ENCODE measurements at regions not wholly inside any gene's neighbourhood (a gene's known extent, or its start where the extent isn't known, plus 50 kb on each side); places are given as distances from the start of the nearest gene placed in this dataset.

- DNase-seq (no peak), ATAC-seq (ENCODE audit: low read depth) (no peak)
- Mint-ChIP-seq H3K36me3 (no peaks in the 10 kb centered on the region), H3K9me3 (no peaks in the 10 kb centered on the region), H3K27me3 (peaks cover 9% of the 10 kb centered on the region), H3K4me1 (no peaks in the 10 kb centered on the region), H3K4me3 (no peak overlapping the region), H3K27ac (no peak overlapping the region)
- POLR2A ChIA-PET, result no interaction called here
Measured at GRCh38 chr3:34185301-34185700, 386.9 kb downstream of the PDCD6IP start.

GRCh38 chr3:34189133-34189532 lies 390.7 kb downstream of the PDCD6IP start:
- Mint-ChIP-seq H3K4me3 (no peak overlapping the region), H3K9me3 (no peaks in the 10 kb centered on the region), H3K27me3 (peaks cover 2% of the 10 kb centered on the region), H3K4me1 (no peaks in the 10 kb centered on the region), H3K36me3 (no peaks in the 10 kb centered on the region), H3K27ac (no peak overlapping the region)
- ATAC-seq (ENCODE audit: low read depth), result no peak
- DNase-seq, result no peak
- POLR2A ChIA-PET, result no interaction called here

GRCh38 chr3:34196914-34197313 lies 398.5 kb downstream of the PDCD6IP start:
- H3K4me1 Mint-ChIP-seq, result no peaks in the 10 kb centered on the region
- no peaks in the 10 kb centered on the region for H3K27me3 Mint-ChIP-seq
- POLR2A ChIA-PET, result no interaction called here
- no peaks in the 10 kb centered on the region for H3K9me3 Mint-ChIP-seq
- no peak overlapping the region for H3K27ac Mint-ChIP-seq
- no peaks in the 10 kb centered on the region for H3K36me3 Mint-ChIP-seq
- H3K4me3 Mint-ChIP-seq, result no peak overlapping the region
- DNase-seq, result no peak
- ATAC-seq (ENCODE audit: low read depth), result no peak

- POLR2A ChIA-PET, result no interaction called here
- Mint-ChIP-seq H3K4me3 (no peak overlapping the region), H3K27ac (no peak overlapping the region), H3K9me3 (no peaks in the 10 kb centered on the region), H3K36me3 (no peaks in the 10 kb centered on the region), H3K27me3 (peaks cover 3% of the 10 kb centered on the region), H3K4me1 (no peaks in the 10 kb centered on the region)
- no peak for DNase-seq
- ATAC-seq (ENCODE audit: low read depth), result no peak
Measured at GRCh38 chr3:34198309-34198708, 399.9 kb downstream of the PDCD6IP start.

- Mint-ChIP-seq H3K36me3 (no peaks in the 10 kb centered on the region), H3K27ac (no peak overlapping the region), H3K4me3 (no peak overlapping the region), H3K9me3 (no peaks in the 10 kb centered on the region), H3K27me3 (peaks cover 3% of the 10 kb centered on the region), H3K4me1 (no peaks in the 10 kb centered on the region)
- POLR2A ChIA-PET, result no interaction called here
- no peak for ATAC-seq (ENCODE audit: low read depth)
- no peak for DNase-seq
Measured at GRCh38 chr3:34200576-34200975, 402.1 kb downstream of the PDCD6IP start.

- no peak for DNase-seq
- POLR2A ChIA-PET, result no interaction called here
- Mint-ChIP-seq H3K27me3 (peaks cover 3% of the 10 kb centered on the region), H3K4me3 (no peak overlapping the region), H3K4me1 (no peaks in the 10 kb centered on the region), H3K9me3 (no peaks in the 10 kb centered on the region), H3K36me3 (no peaks in the 10 kb centered on the region), H3K27ac (no peak overlapping the region)
- ATAC-seq (ENCODE audit: low read depth), result no peak
Measured at GRCh38 chr3:34202975-34203374, 404.5 kb downstream of the PDCD6IP start.

- POLR2A ChIA-PET, result no interaction called here
- no peak overlapping the region for H3K27ac Mint-ChIP-seq
- ATAC-seq (ENCODE audit: low read depth), result no peak
- H3K4me3 Mint-ChIP-seq, result no peak overlapping the region
- H3K9me3 Mint-ChIP-seq, result no peaks in the 10 kb centered on the region
- H3K27me3 Mint-ChIP-seq, result peaks cover 3% of the 10 kb centered on the region
- H3K36me3 Mint-ChIP-seq, result no peaks in the 10 kb centered on the region
- no peaks in the 10 kb centered on the region for H3K4me1 Mint-ChIP-seq
- DNase-seq, result no peak
Measured at GRCh38 chr3:34203386-34203785, 405.0 kb downstream of the PDCD6IP start.

GRCh38 chr3:34207002-34207401 lies 408.6 kb downstream of the PDCD6IP start:
- Mint-ChIP-seq H3K36me3 (no peaks in the 10 kb centered on the region), H3K27me3 (peaks cover 3% of the 10 kb centered on the region), H3K9me3 (no peaks in the 10 kb centered on the region), H3K4me3 (no peak overlapping the region), H3K27ac (no peak overlapping the region), H3K4me1 (no peaks in the 10 kb centered on the region)
- no peak for DNase-seq
- POLR2A ChIA-PET, result no interaction called here
- no peak for ATAC-seq (ENCODE audit: low read depth)

- H3K27ac Mint-ChIP-seq, result no peak overlapping the region
- no peak overlapping the region for H3K4me3 Mint-ChIP-seq
- no peaks in the 10 kb centered on the region for H3K27me3 Mint-ChIP-seq
- DNase-seq, result no peak
- POLR2A ChIA-PET, result no interaction called here
- no peaks in the 10 kb centered on the region for H3K9me3 Mint-ChIP-seq
- H3K4me1 Mint-ChIP-seq, result no peaks in the 10 kb centered on the region
- no peak for ATAC-seq (ENCODE audit: low read depth)
- no peaks in the 10 kb centered on the region for H3K36me3 Mint-ChIP-seq
Measured at GRCh38 chr3:34207806-34208205, 409.4 kb downstream of the PDCD6IP start.

GRCh38 chr3:34212175-34212574 lies 413.7 kb downstream of the PDCD6IP start:
- DNase-seq, result no peak
- Mint-ChIP-seq H3K27me3 (no peaks in the 10 kb centered on the region), H3K4me1 (no peaks in the 10 kb centered on the region), H3K9me3 (no peaks in the 10 kb centered on the region), H3K4me3 (no peak overlapping the region), H3K27ac (no peak overlapping the region), H3K36me3 (no peaks in the 10 kb centered on the region)
- no peak for ATAC-seq (ENCODE audit: low read depth)
- POLR2A ChIA-PET, result no interaction called here

GRCh38 chr3:34212656-34213055 lies 414.2 kb downstream of the PDCD6IP start:
- Mint-ChIP-seq H3K27ac (no peak overlapping the region), H3K4me3 (no peak overlapping the region), H3K36me3 (no peaks in the 10 kb centered on the region), H3K9me3 (no peaks in the 10 kb centered on the region), H3K27me3 (no peaks in the 10 kb centered on the region), H3K4me1 (no peaks in the 10 kb centered on the region)
- ATAC-seq (ENCODE audit: low read depth), result no peak
- POLR2A ChIA-PET, result no interaction called here
- DNase-seq, result no peak

- H3K9me3 Mint-ChIP-seq, result no peaks in the 10 kb centered on the region
- no peaks in the 10 kb centered on the region for H3K36me3 Mint-ChIP-seq
- DNase-seq, result no peak
- H3K27me3 Mint-ChIP-seq, result peaks cover 5% of the 10 kb centered on the region
- H3K27ac Mint-ChIP-seq, result no peak overlapping the region
- POLR2A ChIA-PET, result no interaction called here
- H3K4me3 Mint-ChIP-seq, result no peak overlapping the region
- no peaks in the 10 kb centered on the region for H3K4me1 Mint-ChIP-seq
- no peak for ATAC-seq (ENCODE audit: low read depth)
Measured at GRCh38 chr3:34213478-34213877, 415.0 kb downstream of the PDCD6IP start.

- Mint-ChIP-seq H3K9me3 (no peaks in the 10 kb centered on the region), H3K27ac (no peak overlapping the region), H3K4me1 (no peaks in the 10 kb centered on the region), H3K36me3 (no peaks in the 10 kb centered on the region), H3K27me3 (peaks cover 5% of the 10 kb centered on the region), H3K4me3 (no peak overlapping the region)
- DNase-seq (no peak), ATAC-seq (ENCODE audit: low read depth) (no peak)
- POLR2A ChIA-PET, result no interaction called here
Measured at GRCh38 chr3:34216711-34217335, 418.4 kb downstream of the PDCD6IP start.

GRCh38 chr3:34218706-34219385 lies 420.4 kb downstream of the PDCD6IP start:
- Mint-ChIP-seq H3K4me3 (no peak overlapping the region), H3K4me1 (no peaks in the 10 kb centered on the region), H3K36me3 (no peaks in the 10 kb centered on the region), H3K27me3 (peaks cover 5% of the 10 kb centered on the region), H3K9me3 (no peaks in the 10 kb centered on the region), H3K27ac (no peak overlapping the region)
- ATAC-seq (ENCODE audit: low read depth), result no peak
- POLR2A ChIA-PET, result no interaction called here
- DNase-seq, result no peak
